ENCODE measurements at regions not wholly inside any gene's neighbourhood (a gene's known extent, or its start where the extent isn't known, plus 50 kb on each side); places are given as distances from the start of the nearest gene placed in this dataset.

DNA sequence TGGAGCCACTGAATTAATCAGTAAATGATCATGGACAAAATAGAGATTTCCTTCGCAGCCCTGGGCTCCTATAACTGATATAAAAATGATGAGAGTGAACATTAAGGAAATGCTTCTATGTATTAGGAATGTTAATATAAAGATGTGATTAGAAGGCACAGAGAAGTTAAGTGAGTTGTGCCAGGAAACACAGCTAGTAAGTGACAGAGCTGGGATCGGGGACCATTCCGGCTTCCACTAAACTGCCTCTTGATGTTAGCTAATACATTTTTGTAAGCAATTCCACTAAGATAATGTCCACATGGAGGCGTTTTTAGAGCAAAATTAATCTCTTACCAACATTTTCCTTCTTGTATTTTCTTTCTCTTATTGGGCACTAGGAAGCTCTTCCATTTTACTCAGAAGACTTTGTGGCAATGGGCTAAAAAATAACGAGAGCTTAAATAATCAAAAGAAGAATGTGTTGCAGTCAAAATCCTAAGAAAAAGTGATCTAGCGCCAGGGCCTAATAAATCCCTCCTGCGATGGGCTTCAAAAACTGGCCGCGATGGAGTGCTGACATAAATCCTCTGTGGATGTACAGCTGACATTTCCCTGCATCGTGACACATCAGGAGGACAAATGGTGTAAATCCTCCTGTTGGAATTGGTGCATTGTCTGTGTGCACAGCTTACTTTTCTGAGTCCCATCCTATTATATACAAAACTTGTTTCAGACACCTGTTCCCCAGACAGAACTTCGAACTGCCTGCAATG is 326.1 kb upstream of the MAF start:
- H3K27ac Mint-ChIP-seq, result no peak overlapping the region
- DNase-seq, result no peak
- no peak overlapping the region for H3K4me3 Mint-ChIP-seq
- POLR2A ChIA-PET, result no interaction called here
- H3K27me3 Mint-ChIP-seq, result peaks cover 0 to 3% (median 0%) of the 10 kb centered on the region in 5 donors
- H3K36me3 Mint-ChIP-seq, result no peaks in the 10 kb centered on the region
- H3K4me1 Mint-ChIP-seq, result no peaks in the 10 kb centered on the region
- H3K9me3 Mint-ChIP-seq, result peaks cover 0 to 4% (median 0%) of the 10 kb centered on the region in 9 donors
- no peak for ATAC-seq

DNA sequence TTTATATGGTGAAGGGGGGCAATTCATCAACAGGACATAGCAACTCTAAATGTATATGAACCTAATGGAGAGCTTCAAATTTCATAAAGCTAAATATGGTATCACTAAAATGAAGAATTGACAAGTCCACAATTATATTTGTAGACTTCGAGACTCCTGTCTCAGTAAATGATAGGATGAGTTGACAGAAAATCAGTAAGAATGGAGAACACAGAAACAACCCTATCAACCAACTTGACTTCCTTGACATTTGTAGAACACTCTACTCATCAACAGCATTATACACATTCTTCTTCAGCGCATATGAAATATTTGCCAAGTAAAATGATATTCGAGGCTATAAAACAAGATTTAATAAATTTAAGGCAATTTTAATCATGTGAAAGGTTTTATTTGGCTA is 322.9 kb upstream of the MAF start:
- H3K4me3 Mint-ChIP-seq, result no peak overlapping the region
- H3K36me3 Mint-ChIP-seq, result no peaks in the 10 kb centered on the region
- no peaks in the 10 kb centered on the region for H3K4me1 Mint-ChIP-seq
- peaks cover 0 to 9% (median 7%) of the 10 kb centered on the region in 5 donors for H3K27me3 Mint-ChIP-seq
- no peaks in the 10 kb centered on the region for H3K9me3 Mint-ChIP-seq
- H3K27ac Mint-ChIP-seq, result no peak overlapping the region
- POLR2A ChIA-PET, result no interaction called here
- DNase-seq (no peak), ATAC-seq (no peak)

DNA sequence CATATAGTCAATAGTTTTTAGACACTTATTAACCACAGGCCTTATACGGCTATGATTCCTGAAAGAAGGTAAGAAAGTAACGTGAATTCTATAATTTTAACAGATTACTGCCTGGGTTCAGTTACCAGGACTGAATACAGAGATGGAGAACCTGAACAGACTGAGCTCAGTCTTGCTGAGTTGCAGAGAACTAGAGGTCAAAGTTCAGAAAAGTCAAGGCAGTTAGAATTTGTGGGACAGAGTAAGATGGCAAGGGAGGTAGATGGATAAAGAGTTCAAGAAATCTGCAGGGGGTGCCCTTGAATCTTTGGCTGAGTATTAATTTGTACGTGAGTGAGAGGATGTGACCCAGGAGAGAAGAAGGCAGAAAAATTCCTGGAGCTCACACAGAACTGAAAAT is 320.1 kb upstream of the MAF start:
- POLR2A ChIA-PET, result no interaction called here
- Mint-ChIP-seq H3K4me1 (no peaks in the 10 kb centered on the region), H3K36me3 (no peaks in the 10 kb centered on the region), H3K9me3 (no peaks in the 10 kb centered on the region), H3K27ac (no peak overlapping the region), H3K4me3 (no peak overlapping the region), H3K27me3 (peaks cover 0 to 9% (median 7%) of the 10 kb centered on the region in 5 donors)
- ATAC-seq, result no peak
- no peak for DNase-seq

DNA sequence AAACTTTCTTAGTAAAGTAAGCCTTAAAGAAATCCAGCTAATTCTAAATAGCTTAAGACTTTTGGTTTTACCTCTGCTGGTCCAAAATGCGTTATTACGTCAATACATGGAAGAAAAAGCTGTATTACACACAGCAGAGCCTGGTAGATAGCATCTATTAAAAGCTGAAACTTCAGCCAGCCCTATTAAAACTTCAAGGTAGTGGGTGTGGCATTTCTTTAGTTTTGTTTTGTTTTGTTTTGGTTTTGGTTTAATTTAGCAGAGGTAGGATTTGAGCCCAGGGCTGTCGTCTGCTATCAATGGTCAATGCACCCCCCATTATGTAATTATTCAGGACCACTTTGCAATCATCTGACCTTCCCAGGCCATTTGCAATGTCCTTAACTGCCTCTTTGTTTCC is 318.4 kb upstream of the MAF start:
- ATAC-seq (no peak), DNase-seq (no peak)
- Mint-ChIP-seq H3K27ac (no peak overlapping the region), H3K27me3 (peaks cover 0 to 9% (median 5%) of the 10 kb centered on the region in 5 donors), H3K4me1 (no peaks in the 10 kb centered on the region), H3K4me3 (no peak overlapping the region), H3K36me3 (no peaks in the 10 kb centered on the region), H3K9me3 (no peaks in the 10 kb centered on the region)
- POLR2A ChIA-PET, result no interaction called here

DNA sequence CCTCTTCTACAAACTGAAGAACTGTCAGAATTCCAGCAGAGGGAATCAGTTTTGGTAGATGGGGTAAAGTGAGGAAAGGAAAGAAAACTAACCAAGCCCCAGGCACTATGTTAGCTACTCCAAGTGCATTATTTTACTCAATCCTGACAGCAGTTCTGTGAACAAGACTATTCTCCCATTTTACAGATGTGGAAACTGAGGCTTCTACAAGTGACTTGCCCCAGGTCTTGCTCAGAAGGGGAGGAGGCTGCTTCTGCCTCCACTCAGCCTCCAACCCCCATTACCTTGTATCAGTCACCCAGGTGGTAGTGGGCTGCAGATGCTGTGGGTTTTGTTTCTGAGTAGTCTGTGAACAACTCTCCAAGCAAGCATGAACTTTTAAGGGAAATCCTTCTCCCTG is 315.2 kb upstream of the MAF start:
- no peaks in the 10 kb centered on the region for H3K36me3 Mint-ChIP-seq
- no peak overlapping the region for H3K27ac Mint-ChIP-seq
- DNase-seq (no peak), ATAC-seq (no peak)
- H3K9me3 Mint-ChIP-seq, result no peaks in the 10 kb centered on the region
- POLR2A ChIA-PET, result no interaction called here
- H3K27me3 Mint-ChIP-seq, result peaks cover 0 to 8% (median 5%) of the 10 kb centered on the region in 5 donors
- no peaks in the 10 kb centered on the region for H3K4me1 Mint-ChIP-seq
- H3K4me3 Mint-ChIP-seq, result no peak overlapping the region

DNA sequence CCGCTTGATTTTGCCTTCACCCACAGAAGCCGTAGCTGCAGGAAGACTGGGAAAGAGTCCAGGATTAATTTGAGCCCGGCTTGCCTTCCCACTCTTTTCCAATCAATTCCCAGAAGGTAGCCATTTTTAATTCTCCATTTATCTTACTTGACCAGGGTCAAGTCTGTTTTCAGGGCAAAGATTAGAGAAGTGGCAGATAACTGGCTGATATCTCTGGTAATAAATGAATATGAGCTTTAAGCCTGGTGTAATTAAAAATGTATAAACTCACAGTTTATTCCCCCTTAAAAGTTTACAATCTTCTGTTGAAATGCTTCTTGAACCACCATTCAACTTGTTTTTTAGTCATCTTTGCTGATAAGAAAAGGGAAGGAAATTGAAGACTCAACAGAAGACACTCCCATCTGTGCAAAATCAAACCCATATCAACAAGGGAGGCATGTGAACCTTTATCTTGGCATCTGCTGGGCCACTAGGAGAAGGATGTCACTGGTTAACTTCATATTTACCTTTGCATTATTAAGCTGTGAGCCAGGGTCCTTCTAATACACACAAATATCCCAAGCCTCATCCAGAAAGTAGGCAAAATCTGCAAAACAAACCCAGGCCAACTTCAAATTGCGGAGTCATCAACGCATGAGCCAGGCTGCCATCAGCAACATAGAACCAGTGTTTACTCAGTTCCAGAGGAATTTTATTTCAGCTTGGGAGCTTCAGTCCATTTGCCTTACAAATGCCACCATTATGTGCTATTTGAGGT is 314.6 kb upstream of the MAF start:
- peaks cover 0 to 8% (median 3%) of the 10 kb centered on the region in 5 donors for H3K27me3 Mint-ChIP-seq
- no peaks in the 10 kb centered on the region for H3K4me1 Mint-ChIP-seq
- H3K4me3 Mint-ChIP-seq, result no peak overlapping the region
- no peaks in the 10 kb centered on the region for H3K36me3 Mint-ChIP-seq
- POLR2A ChIA-PET, result no interaction called here
- no peak for ATAC-seq
- no peak overlapping the region for H3K27ac Mint-ChIP-seq
- no peak for DNase-seq
- no peaks in the 10 kb centered on the region for H3K9me3 Mint-ChIP-seq

DNA sequence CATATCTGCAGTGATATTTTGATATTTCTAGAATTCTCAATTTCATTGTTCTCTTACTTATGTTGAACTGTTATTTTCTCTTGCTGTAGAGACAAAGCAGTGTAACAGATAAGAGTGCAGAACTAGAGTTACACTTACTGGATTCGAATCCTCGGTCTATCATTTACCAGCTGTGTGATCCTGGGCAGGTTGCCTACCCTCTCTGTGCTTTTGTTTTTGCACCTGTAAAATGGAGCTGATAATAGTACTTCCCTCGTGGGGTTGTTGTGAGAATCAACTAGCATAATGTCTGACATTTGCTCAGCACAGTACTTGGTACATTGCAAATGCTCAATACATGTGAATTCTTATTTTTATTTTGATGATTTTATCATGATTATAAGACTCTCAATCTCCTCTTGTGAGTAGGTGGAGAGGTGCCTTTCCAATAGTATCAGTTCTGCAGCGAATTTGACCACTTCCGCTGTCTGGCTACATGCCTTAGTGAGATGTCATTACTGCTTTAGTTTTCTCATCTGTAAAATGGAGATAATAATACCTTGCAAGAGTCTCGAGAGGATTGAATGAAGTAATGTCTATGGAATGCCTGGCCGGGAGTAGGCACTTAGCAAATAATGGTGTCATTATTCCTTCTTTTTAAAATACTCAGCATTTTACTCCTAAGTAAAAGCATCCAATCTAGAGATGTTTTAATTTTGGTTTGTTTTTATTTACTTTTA is 312.2 kb upstream of the MAF start:
- Mint-ChIP-seq H3K27ac (no peak overlapping the region), H3K36me3 (no peaks in the 10 kb centered on the region), H3K4me1 (no peaks in the 10 kb centered on the region), H3K9me3 (peaks cover 0 to 2% (median 0%) of the 10 kb centered on the region in 9 donors), H3K4me3 (no peak overlapping the region), H3K27me3 (peaks cover 0 to 2% (median 0%) of the 10 kb centered on the region in 5 donors)
- POLR2A ChIA-PET, result no interaction called here
- DNase-seq (no peak), ATAC-seq (no peak)

DNA sequence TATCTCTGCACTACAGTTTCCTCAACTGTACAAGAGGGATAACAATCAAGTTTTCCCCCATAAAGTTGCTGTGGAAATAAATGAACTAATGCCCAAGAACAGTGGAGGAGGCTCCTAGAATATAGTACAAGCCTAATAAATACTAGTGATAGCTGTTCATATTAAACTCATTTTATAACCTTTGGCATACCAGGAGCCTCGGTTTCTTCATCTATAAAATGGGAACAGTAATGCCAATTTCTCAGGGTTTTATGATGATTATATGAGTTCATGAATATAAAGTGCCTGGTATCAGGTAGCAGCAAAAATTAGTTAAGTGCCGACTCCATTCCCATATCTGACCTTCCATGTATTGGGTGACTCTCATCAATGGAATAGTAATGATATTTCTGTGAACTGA is 311.1 kb upstream of the MAF start:
- Mint-ChIP-seq H3K4me3 (no peak overlapping the region), H3K27ac (no peak overlapping the region), H3K4me1 (no peaks in the 10 kb centered on the region), H3K27me3 (peaks cover 0 to 4% (median 0%) of the 10 kb centered on the region in 5 donors), H3K36me3 (no peaks in the 10 kb centered on the region), H3K9me3 (peaks cover 0 to 10% (median 0%) of the 10 kb centered on the region in 9 donors)
- DNase-seq (no peak), ATAC-seq (no peak)
- POLR2A ChIA-PET, result no interaction called here

DNA sequence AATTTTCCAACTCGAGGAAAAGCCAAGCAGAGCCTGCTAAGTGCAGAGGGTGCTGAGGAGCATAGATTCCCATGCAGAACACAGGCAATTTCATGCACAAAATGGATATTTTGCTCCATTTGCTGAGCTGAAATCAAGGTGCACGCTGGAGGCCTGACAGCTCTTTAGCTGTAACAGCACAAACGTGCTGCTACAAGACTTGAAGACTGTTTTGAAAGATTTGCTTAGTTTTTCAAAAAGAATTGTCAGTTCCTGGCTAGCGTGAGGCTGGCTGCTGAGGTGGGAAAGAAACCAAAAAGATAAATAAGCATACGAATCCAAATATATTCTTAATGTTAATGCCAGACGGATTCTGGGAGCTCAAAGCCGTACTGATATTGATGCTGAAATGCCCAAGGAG is 309.0 kb upstream of the MAF start:
- no peak overlapping the region for H3K27ac Mint-ChIP-seq
- ATAC-seq (no peak), DNase-seq (no peak)
- H3K9me3 Mint-ChIP-seq, result peaks cover 0 to 10% (median 0%) of the 10 kb centered on the region in 9 donors
- H3K4me3 Mint-ChIP-seq, result no peak overlapping the region
- H3K27me3 Mint-ChIP-seq, result peaks cover 0 to 4% (median 0%) of the 10 kb centered on the region in 5 donors
- H3K4me1 Mint-ChIP-seq, result no peaks in the 10 kb centered on the region
- POLR2A ChIA-PET, result no interaction called here
- H3K36me3 Mint-ChIP-seq, result no peaks in the 10 kb centered on the region

DNA sequence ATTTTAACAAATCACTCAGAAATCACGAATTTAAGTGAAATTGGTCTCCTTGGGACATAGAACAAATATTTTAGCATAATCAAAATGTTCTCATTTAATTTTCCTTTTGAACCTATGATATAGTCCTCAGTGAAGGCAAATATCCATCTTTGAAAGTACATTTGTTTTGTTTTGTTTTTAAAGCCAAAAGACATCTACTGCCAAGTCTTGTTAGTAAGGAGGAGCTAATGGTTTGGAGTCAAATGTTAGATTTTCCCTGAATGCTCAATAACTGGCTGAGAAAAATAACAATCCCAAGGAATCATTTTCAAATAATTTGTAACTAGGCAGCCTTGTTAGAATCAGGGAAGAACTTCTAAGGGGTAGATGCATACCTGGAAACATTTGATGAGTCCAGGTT is 302.9 kb upstream of the MAF start:
- ATAC-seq (no peak), DNase-seq (no peak)
- Mint-ChIP-seq H3K4me1 (no peaks in the 10 kb centered on the region), H3K36me3 (no peaks in the 10 kb centered on the region), H3K4me3 (no peak overlapping the region), H3K27ac (no peak overlapping the region), H3K9me3 (peaks cover 0 to 10% (median 0%) of the 10 kb centered on the region in 9 donors), H3K27me3 (peaks cover 0 to 8% (median 0%) of the 10 kb centered on the region in 5 donors)
- POLR2A ChIA-PET, result no interaction called here

DNA sequence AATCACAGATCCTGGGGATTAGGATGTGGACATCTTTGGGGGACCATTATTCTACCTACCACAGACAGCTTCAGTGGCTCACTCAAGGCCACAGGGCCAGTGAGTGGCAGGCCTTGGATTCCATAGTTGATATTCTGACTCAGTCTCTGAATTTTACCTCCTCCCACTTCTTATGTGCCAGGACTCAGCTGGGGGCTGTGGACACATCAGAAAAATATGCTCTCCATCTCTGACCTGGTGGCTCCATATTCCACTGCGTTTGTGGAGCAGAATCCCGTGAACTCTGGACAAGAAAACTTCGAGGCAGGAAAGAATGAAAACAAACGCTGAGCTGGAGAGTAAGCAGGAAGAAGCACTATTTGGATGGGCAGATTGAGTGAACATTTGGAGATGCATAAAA is 301.8 kb upstream of the MAF start:
- no peak for ATAC-seq
- POLR2A ChIA-PET, result no interaction called here
- DNase-seq, result no peak
- Mint-ChIP-seq H3K27ac (peak overlapping the region in 1 of 10 donors; percentile 50), H3K9me3 (peaks cover 0 to 8% (median 0%) of the 10 kb centered on the region in 9 donors), H3K36me3 (no peaks in the 10 kb centered on the region), H3K27me3 (peaks cover 0 to 8% (median 0%) of the 10 kb centered on the region in 5 donors), H3K4me1 (no peaks in the 10 kb centered on the region), H3K4me3 (no peak overlapping the region)

DNA sequence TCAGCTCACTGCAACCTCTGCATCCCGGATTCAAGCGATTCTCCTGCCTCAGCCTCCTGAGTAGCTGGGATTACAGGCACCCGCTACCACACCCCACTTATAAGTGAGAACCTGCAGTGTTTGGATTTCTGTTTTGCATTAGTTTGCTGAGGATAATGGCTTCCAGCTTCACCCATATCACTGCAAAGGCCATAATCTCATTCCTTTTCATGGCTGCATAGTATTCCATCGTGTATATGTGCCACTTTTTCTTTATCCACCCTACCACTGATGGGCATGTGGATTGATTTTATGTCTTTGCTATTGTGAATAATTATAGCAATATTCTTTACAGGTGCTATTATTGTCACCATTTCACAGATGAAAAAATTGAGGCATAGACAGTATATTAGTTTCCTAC is 301.0 kb upstream of the MAF start:
- Mint-ChIP-seq H3K4me1 (no peaks in the 10 kb centered on the region), H3K36me3 (no peaks in the 10 kb centered on the region), H3K9me3 (peaks cover 0 to 8% (median 0%) of the 10 kb centered on the region in 9 donors), H3K27me3 (peaks cover 0 to 8% (median 0%) of the 10 kb centered on the region in 5 donors), H3K27ac (no peak overlapping the region), H3K4me3 (no peak overlapping the region)
- no peak for DNase-seq
- POLR2A ChIA-PET, result no interaction called here
- ATAC-seq, result no peak

DNA sequence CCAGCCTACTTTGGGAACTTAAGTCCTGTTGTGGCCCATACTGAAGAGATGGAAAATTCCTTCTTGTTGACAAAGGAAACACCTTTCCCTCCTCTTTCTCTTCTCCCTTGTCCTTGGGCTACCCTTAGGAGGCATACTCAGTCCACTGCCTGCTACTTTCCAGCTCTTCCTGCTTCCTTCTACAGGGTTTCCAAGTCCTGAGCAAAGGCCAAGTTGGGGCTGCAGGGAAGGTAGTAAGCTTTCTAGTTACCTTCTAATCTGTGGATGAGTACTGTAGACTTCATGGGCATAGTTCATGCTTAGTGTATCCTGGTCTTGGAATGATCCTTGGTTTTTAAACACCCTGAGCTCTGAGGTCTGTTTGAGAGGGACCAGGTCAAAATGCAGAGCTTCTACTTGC is 299.2 kb upstream of the MAF start:
- DNase-seq (no peak), ATAC-seq (no peak)
- Mint-ChIP-seq H3K27me3 (peaks cover 0 to 8% (median 0%) of the 10 kb centered on the region in 5 donors), H3K27ac (no peak overlapping the region), H3K36me3 (no peaks in the 10 kb centered on the region), H3K4me3 (no peak overlapping the region), H3K4me1 (no peaks in the 10 kb centered on the region), H3K9me3 (peaks cover 0 to 8% (median 0%) of the 10 kb centered on the region in 9 donors)
- POLR2A ChIA-PET, result no interaction called here

Data from naive thymus-derived CD8-positive, alpha-beta T cell (primary cell).